GM18502 (cell line): ENCODE measurements at regions not wholly inside any gene's neighbourhood (a gene's known extent, or its start where the extent isn't known, plus 50 kb on each side); places are given as distances from the start of the nearest gene placed in this dataset.

Source experiments
- ATAC-seq: cut with Tn5 transposase; IDR thresholded peaks from one replicate; pipeline ENCODE4 v1.9.1; 2021; ENCODE audit warnings: mild to moderate bottlenecking; ENCODE audit not compliant: unreplicated experiment, poor library complexity

DNA sequence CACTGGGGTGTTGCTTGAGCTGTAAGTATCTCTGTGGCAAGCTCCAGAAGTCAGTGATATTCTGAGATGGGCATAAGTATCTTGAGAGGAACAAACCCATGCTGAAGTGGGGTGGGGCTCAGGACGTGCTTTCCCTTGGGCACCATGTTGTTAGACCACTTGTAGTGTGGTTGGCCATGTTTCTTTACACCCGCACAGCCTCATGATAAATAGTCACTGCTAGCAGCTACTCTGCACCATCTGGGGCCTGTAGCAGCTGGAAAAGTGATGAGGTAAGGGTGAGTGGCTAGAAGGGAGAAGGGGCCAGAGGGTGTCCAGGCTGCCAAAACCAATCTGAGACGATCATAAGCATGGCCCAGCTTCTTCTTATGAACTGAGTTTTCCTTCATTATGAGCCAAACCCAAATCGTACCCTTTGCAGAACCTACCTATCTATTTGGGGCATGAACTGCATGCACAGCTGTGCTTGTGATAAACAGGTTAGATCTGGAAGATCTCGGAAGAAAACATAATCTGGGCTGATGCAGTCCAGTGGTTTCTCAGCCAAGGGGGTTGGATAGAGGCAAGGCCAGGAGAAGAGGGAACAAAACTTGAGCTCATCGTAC lies 91.9 kb upstream of the IRF2BP2 start:
- no peak for ATAC-seq

DNA sequence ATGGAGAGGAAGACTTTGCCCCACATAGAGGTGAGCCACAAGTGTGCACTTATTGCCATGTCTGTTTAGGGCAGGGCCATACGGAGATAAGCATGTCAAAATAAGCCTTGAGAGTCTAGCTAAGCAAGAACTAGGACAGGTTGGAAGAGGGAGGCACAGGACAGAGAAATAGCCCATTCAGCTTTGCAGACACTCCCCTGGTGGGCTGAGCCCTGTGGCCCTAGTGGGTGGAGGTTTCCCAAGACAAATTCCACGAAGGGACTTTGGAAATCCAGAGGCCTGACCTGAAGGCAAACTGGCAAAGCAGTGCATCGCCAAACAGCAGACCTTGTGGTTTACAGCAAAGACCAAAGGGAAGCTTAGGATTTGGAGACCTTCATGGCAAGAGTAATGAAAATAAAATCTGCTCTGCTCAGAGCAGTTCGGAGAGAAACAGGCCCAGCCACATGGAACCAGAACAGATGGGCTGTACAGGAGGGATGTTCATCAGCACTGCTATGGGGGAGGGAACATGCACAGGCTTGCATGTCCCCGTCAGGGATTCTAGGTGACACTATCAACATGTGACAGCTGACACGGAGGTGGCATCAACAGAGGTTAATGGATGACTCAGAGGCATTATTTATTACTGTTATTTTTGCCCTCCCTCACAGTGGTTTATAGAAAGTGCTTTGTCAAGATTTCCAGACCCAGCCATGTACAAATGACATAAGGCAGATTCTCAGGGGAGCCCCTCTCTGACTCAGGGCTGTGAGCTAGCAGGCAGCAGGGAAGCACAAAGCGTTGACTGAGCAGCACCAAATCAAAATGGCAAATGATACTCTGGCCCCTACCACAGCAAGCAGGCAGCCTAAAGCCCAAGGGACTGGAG lies 90.1 kb upstream of the IRF2BP2 start:
- ATAC-seq, result peak; percentile 73

DNA sequence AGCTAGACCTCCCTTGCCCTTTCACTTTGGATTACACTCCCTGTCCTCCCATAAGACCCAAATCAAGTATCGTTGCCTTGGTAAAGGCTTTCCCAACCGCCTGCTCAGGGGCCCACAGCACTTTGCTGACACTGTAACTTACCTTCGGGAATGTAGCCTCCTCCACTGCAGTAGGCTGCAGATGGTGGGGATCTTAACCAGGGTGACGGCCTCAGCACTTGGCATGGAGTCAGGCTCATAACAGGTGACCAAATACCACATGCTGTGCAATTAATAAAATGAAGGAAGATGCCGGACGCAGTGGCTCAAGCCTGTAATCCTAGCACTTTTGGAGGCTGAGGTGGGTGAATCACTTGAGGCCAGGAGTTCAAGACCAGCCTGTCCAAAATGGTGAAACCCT lies 88.7 kb upstream of the IRF2BP2 start:
- ATAC-seq, result no peak

DNA sequence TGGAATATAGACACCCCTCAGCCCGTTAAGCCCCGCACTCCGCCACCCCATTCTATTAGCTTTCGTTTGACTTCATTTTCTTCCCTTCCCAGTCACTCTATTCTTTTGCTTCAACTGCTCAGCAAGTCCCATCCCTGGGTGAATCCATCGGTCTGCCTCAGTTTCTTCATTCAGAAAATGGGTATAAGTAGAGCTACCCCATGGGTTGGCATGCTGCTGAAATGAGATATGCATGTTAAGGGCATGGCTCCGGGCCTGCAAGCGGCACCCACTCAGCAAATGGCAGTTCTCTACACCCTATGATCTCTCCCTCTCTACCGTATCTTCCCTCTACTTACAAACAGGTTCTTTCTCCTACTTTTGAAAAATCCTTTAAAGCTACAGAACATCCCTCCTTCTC lies 87.8 kb upstream of the IRF2BP2 start:
- ATAC-seq, result no peak

DNA sequence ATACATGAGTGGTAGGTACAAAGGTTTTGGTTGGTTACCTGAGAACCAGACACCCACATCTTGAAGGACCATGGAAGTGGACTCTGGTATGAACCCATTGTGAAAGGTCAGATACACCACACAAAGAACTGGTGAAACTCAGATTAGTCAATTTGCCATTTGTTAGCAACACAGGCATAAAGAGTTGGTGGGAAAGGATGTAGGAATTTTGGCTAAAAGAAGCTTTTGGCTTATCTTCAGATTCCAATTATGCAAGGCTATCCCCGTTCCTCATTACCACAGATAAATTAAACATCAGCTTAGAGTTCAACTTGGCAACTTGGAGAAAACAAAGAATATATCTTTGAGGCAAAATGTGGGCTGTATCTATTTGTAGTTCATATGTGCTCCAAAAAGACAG lies 87.0 kb upstream of the IRF2BP2 start:
- ATAC-seq, result no peak

DNA sequence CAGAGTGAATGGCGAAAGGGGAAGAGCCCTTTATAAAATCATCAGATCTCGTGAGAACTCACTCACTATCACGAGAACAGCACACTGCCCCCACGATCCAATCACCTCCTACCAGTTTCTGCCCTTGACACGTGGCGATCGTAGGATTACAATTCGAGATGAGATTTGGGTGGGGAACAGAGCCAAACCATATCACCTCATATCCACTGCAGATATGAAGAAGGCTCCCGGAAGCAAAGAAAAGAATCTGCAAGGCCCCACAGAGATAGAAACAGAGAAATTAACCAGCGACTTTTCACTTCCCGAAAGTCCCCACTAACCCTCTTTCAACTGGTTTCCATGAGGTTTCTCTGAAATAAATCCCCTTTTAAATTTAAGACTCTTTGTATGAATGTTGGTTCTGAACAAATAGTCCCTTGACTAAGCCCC lies 86.2 kb upstream of the IRF2BP2 start:
- no peak for ATAC-seq

DNA sequence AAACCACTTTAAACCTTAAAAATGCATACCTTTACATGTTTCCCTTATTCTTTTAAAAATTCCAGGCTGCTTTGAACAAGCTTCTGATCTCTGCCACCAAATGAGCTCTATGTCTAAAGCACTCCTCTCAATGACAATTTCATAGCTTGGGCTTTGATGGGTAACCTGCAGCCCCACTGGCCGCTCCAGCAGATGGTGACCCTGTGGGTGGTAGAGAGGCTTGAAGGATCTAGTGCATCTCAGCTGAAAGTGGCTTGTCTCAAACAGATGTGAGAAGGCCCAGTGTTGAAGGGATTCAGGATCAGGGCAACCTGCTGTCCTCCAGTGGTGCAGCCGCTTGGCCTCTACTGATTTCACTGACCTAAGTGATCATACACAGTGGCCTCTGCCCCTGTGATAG lies 84.7 kb upstream of the IRF2BP2 start:
- ATAC-seq, result no peak

DNA sequence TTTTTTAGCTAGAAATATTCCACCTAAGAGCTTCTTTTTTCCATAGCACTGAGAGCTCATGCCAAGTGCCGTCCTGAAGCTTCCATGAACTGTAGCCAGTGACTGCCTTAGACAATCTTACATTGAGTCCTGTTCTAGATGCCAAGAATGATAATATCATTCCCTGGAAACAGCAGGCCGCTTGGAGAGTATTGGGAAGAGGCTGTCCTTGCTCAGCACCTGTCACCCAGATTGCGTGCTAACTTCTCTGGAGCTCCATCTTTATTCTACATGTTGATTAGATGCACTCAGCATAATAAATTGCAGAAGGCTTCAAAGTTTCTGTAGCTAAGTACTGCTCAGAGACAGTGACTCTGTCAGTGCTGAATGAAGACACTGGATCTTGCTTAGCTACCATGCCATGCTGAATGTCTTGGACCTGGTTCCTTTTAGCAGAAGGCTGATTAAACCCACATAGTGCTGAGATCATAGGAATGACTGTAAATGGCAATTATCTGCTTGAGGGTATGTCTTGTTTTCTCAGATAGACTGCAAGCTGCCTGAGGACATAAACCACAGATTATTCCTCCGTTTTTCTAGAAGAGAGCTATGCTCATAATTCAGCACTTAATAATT lies 83.1 kb upstream of the IRF2BP2 start:
- ATAC-seq, result no peak

DNA sequence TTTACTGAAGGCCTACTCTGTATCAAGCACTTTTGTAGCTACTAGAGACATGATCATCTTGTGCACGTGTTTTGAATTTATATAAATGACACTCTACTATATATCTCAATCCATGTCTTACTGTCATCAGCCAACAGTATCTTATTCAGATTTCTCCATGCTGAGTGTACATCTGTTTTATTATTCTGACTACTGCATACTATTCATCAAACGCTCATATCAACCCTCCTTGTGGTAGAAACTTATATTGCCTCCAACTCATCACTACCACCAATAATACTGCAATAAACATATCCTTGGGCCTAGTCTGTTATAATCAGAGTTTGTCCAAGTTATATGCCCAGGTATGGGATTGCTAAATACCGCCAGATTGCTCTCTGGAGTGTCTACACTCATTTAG lies 81.6 kb upstream of the IRF2BP2 start:
- no peak for ATAC-seq

DNA sequence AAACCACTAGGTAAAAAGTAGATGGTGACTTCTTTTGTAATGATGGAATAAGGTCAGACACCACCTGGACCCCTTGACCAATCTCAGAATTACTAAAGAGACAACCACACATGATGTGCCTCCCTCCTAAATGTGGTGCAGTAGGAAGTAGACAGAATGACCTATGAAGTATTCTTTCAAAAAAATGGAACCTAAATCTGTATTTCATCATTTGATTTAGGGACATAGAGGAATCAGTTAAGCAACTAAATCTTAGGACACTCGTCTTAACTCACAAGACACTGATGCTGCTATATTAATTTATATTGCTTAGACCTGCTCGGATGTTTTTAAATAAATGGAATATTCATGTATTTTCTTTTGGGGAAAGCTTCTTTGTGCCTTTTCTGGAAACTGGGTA lies 80.9 kb upstream of the IRF2BP2 start:
- ATAC-seq, result no peak

DNA sequence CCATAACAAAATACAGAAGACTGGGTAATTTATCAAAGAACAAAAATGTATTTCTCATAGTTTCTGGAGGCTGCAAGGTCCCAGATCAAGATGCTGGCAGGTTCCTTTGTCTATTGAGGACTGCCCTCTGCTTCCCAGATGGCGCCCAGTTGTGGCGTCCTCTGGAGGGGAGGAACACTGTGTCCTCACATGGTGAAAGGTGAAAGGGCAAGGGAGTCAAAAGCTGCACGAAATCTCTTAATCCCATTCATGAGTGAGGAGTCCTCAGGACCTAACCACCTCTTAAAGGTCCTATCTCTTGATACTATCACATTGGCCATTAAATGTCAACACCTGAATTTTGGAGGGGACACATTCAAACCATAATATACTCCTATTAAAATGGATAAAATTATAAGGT lies 79.3 kb upstream of the IRF2BP2 start:
- ATAC-seq, result no peak

DNA sequence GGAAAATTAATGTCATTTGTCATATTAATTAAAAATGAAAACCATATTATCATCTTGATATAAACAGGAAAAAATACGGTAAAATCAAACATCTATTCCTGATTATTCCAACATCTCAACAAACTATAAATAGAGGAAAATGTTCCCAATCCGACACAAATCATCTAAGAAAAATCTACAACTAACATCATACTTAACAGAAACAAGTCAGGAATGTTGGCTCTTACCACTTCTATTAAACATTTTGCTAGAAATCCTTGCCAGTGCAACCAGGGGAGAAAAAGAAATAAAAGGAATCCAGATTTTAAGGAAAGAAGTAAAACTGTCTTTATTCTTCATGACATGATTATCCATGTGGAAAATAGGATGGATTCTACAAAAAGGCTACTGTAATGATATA lies 77.0 kb upstream of the IRF2BP2 start:
- no peak for ATAC-seq

DNA sequence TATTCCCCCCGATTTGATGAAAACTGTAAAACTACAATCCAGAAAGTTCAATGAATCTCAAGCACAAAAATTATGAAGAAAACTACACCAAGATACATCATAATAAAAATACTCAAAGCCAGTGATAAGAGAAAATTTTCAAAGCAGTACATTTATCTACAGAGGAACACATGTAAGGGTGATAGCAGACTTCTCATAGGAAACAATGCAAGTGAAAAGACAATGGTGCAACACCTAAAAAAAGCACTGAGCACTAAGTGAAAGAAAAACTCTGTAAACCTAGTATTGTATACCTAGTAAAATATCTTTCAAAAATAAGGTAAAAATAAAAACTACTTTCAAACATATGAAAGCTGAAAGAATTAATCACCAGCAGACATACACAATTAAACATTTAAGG lies 76.1 kb upstream of the IRF2BP2 start:
- no peak for ATAC-seq

DNA sequence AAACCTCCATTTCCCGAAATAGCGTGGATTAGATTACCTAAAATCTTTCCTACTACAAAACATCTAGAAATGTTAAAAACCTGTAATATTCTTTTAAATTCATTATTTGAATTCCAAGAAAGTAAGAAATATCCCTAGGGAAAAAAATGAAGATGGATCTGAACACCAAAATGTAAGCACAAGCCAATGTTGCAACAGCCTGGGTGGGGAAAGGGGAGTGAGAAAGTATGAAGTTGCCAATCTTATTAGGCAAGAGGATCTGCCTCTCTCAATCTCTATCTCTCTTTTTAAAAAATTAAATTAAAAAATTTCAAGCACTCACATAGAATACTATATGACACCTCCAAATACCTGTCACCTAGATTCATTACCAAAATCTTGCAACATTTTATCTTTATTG lies 74.9 kb upstream of the IRF2BP2 start:
- no peak for ATAC-seq

DNA sequence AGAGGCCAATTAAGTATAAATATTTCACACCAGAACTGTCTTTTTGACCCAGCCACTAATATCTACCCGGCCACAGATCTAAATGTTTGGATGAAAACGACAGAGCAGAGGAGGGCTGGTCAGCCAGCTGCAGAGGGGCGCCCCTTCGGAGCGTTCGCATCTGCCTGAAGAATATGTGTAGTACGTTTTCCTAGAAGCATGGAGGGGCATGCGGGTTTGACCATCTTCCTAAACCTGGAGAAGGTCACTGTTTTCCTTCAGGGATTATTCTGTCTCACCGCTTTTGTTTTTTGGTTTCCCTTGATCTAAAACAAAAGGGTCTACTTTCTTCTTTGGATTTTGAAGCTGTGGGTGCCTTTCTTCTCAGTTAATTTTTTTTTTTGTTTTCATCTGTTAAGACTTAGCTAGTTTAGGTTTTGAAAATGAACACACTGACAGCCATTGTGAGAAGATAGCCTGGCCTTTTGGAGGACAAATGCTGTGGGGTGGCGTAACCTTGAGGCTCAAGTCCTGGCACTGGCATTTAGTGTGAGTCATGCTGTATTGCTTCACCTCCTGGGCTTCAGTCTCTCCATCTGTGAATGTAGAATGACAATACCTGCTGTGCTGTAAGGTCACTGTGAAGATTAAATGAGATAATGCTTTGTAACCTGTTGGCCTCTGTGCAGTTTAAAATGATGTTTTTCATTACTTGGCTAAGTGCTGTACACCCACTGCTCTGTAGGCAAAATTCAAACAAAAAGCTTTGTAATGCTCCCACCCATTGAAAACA lies 74.1 kb upstream of the IRF2BP2 start:
- ATAC-seq, result no peak

DNA sequence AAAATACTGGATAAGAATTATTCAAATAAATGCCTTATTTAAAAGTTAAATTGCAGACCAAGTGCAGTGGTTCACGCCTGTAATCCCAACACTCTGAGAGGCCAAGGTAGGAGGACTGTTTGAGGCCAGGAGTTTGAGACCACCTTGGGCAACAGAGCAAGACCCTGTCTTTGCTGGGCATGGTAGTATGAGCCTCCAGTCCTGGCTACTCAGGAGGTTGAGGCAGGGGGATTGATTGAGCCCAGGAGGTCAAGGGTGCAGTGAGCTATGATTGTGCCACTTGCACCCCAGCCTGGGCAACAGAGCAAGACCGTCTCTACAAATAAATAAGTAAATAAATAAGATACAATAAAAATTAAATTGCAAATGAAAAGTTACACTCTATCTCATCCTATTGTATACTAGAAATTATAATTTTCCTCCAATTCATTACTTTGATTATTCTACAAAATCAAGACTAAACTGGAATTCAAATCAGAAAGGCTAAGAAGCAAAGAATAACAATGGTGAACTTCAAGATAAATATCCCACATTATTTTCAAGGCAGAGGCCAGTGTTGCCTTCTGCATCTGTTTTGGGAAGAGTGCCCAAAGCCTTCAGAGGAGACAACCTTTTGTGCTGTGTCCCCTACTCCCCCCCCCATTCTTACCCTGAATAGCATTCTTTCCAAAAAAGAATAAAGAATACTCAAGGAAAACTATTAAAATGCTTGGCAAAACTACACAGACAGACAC lies 73.3 kb upstream of the IRF2BP2 start:
- ATAC-seq, result no peak

DNA sequence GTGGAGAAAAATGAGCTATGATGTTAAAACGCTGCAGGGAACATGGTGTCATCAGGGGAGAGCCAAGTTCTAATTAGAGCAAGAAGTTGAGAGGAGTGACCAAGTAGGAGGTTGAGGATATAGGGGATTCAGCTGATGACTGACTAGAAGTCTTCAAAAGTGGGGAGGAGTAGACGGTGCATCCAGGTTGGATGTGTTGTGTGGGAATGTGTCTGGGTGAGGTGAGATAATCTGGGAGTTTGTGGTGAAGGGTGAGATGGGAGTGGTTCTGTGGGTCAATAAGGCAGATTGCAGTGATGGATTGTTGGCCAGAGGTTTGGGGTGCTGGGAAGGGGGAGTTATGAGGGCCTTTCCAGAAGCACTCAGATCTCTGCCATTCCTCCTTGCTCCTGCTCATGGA lies 72.0 kb upstream of the IRF2BP2 start:
- no peak for ATAC-seq

DNA sequence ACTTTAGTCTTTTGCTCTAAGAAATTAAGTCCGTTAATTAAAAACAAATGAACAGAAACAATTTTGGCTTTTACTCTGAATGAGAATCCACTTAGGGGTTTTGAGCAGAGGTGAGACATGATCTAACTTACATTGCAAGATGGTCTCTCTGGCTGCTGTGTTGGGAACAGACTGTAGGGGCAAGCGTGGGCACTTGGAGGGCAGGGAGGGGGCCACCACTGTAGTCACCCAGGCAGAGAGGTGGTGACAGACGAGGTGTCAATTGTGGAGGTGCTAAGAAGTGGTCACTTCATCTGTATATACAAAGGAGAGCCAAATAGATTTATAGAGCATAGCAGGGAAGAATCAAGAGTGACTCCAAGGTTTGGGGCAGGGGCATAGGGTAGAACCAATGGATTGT lies 71.1 kb upstream of the IRF2BP2 start:
- no peak for ATAC-seq

DNA sequence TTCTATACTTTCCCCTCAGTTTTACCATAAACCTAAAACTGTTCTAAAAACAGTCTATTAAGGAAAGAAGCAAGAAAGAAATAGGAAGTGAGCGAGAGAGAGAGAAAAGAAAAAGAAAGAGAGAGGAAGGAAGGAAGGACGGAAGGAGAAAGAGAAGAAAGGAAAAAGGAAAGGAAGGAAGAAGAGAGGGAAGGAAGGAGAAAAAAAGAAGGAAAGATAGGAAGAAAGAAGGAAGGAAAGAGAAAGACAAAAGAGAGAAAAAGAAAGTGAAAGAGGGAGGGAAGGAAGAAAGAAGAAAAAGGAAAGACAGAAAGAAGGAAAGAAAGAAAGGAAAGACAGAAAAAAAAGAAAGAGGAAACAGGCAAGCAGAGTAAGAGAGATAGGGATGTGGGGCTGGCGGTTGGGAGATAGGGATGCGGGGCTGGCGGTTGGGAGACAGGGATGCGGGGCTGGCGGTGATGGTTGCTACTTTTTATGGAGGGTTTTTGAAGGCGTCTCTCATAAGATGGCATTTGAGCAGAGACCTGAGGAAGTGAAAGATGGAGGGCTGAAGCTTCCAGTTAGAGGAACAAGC lies 70.4 kb upstream of the IRF2BP2 start:
- no peak for ATAC-seq

DNA sequence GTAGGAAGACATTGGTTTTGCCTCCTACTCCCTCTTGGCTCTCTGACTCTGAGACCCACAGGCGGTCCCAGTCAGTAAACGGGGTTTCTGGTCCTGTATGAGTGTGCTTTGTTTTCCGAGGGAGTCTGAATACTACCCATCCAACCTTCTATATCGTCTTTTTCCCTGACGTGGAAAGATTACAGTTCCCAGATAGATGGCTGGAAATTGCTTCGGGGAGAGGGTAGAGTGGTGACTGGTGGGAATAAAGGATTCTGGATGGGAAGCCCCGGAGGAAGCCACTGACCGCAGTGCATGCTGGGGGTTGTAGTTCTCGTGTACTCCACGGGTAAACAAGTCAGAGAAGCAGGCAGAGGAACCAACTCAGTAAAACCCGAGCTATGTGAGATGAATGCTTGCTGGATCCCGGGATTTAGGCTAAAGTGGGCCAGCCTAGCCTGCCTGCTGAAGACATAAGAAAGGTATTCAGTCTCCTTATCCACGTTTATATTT lies 66.2 kb upstream of the IRF2BP2 start:
- peak; percentile 82 for ATAC-seq
